GM18907 (cell line): ENCODE measurements at regions not wholly inside any gene's neighbourhood (a gene's known extent, or its start where the extent isn't known, plus 50 kb on each side); places are given as distances from the start of the nearest gene placed in this dataset.
"Not testable (repeated sequence)": the region's sequence is repeated elsewhere in the genome, so short reads cannot be mapped to it uniquely, and the experiment has no call there.

Experiments
- ATAC-seq: cut with Tn5 transposase; IDR thresholded peaks from one replicate; pipeline ENCODE4 v1.9.1; 2021; ENCODE audit warnings: mild to moderate bottlenecking, moderate library complexity; ENCODE audit not compliant: unreplicated experiment

GRCh38 chr1:34367954-34368353 is 191.2 kb downstream of the C1orf94 start:
- ATAC-seq = no peak

- ATAC-seq = no peak
Observed at GRCh38 chr1:34369701-34370455, 193.2 kb downstream of the C1orf94 start.

DNA sequence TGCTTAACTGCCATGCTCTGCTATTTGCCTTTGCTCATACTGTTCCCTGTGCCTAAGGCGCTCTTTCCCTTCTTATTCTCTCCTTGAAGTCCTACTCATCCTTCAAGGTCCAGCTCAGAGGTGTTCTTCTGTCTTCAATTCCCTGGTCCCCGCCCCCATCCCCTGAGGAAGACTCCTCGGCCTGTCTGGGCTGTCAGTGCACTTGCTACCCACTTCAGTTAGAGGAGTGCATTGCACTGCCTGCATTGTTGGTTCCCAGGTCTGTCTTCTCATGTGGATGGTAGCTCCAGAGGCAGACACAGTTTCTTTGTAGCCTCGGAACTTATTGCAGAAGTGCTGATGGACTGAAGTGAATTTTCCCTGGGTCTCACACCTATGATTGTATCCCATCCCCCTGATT is 194.0 kb downstream of the C1orf94 start:
- ATAC-seq = no peak

DNA sequence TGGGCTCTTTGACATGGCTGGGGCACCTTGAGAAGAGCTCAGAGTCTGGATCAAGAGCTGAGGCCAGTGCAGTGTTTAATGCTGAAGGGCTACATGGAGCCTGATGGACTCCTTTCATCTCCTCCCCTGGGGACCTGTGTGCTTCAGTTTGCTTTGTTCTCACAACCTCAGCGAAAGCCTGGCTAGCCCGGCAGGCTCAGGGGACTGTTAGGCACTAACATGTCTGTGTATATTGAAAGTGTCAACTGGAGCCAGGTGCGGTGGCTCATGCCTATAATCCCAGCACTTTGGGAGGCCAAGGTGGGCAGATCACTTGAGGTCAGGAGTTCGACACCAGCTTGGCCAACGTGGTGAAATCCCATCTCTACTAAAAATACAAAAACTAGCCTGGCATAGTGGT is 194.5 kb downstream of the C1orf94 start:
- not testable (repeated sequence) for ATAC-seq

DNA sequence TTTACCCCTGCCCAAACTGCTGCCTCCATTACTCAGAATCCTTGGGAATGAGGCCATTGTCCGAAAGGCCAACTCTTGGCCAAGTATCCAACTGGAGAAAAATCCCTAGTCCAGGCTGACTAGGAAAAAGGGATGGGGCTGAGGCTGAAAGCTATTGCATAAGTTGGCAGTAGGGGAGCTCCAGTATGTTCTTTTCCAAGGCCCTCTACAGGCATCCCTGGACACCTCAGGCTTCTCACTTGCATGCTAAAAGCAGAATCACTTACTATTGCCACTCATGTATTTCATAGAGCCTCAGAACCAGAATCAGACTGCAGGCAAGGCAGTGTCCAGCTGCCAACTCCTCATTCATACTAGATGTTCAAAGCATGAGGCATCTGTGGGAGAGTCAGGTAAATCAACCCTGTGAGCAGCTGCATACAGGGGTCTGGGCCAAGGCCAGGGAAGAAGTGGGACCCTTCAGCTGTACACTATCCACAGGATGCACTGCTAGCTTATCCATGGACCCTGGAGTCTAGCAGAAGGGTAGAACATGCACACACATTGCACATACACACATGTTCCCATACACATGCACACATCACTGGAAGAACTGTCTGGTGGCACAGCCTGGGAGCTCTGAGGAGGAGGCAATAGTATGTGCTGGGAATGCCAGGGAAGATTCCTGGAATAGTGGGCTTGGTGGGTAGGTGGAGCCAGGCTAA is 195.3 kb downstream of the C1orf94 start:
- no peak for ATAC-seq

- ATAC-seq = no peak
Observed at GRCh38 chr1:34372891-34373290, 196.2 kb downstream of the C1orf94 start.

GRCh38 chr1:34373912-34374311 is 197.2 kb downstream of the C1orf94 start:
- no peak for ATAC-seq

GRCh38 chr1:34376531-34376930 is 199.8 kb downstream of the C1orf94 start:
- no peak for ATAC-seq

- no peak for ATAC-seq
Observed at GRCh38 chr1:34378968-34379856, 202.5 kb downstream of the C1orf94 start.

DNA sequence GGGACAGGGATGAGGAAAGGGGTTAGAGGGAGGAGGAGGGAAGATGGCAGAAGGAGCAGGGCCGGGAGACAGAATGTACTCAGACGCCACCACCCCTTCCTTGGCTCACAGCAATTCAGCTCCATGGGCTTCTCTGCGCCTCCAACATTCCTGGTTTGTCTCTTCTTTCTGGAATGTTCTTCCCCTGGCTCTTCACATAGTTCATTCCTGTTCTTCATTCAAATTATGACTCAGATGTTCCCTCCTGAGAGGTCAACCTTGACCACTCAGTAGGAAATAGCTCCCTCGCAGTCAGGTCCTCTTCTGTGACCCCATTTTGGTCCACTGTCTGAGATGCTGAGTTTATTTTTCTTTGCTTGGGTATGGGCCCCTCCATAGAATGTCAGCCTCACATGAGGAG is 203.2 kb downstream of the C1orf94 start:
- ATAC-seq = no peak

- no peak for ATAC-seq
Observed at GRCh38 chr1:34380526-34381124, 203.9 kb downstream of the C1orf94 start.

- no peak for ATAC-seq
Observed at GRCh38 chr1:34389974-34390373, 213.3 kb downstream of the C1orf94 start.

DNA sequence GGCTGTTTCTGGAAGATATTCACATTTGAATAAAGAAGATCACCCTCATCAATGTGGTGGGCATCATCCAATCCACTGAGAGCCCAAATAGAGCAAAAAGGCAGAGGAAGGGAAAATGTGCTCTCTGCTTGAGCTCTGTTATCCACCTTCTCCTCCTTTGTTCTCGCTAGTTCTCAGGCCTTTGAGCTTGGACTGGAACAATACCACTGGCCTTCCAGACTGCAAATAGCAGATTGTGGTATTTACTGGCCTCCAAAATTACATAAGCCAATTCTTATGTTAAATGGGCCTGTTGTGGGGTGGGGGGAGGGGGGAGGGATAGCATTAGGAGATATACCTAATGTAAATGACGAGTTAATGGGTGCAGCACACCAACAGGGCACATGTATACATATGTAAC is 219.3 kb downstream of the C1orf94 start:
- ATAC-seq = no peak

- ATAC-seq = no peak
Observed at GRCh38 chr1:34398241-34398915, 221.7 kb downstream of the C1orf94 start.

DNA sequence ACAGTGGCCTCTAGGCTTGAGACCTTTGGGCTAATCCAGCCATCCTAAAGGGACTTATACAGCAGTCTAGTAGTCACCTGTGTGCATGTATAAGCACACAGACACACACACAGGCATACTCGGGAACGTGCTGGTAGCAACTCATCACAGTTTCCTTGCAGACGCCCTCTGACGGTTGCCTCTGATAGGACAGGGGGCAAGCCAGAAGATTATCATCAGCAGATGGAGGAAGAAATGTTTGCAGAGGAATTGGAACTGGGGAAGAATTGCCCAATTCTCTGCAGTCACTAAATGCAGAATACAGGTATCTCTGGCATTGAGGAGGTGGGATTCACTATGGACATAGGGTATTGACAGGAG is 222.2 kb downstream of the C1orf94 start:
- ATAC-seq = no peak

DNA sequence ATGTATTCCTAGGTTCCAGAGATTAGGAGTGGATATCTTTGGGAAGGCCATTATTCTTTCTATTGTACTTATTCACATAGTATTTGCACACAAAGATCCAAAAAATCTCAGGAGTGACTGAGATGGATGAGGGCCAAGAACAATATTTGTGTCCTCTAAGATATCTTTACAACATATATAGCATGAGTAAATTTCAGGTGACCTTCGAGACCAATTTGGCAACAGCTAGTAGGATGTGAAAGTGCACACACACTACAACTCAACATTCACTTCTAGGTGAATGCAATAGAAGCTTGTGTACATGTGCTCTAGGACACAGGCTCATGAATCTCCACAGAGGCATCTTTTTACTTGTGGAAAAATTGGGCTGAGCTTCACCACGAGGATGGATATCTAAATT is 224.0 kb downstream of the C1orf94 start:
- no peak for ATAC-seq

GRCh38 chr1:34403156-34403555 is 226.4 kb downstream of the C1orf94 start:
- no peak for ATAC-seq

DNA sequence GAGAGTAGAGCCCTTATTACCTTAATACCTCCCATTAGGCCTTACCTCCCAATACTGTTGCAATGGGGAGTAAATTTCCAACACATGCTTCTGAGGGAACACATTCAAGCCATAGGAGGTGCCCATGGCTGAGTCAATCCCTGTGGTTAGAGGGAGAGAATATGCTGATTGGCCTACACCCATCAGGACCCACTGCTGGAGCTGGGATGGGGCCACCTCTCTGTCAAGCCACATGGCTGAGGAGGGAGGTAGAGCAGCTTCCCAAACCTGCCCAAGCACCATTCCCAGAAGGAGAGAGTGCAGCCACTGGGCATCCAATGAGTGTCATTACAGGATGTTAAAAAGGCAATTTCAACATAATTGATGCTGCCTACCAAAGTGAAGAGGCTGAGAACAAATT is 228.1 kb downstream of the C1orf94 start:
- no peak for ATAC-seq

GRCh38 chr1:34405266-34405959 is 228.7 kb downstream of the C1orf94 start:
- no peak for ATAC-seq

- ATAC-seq = no peak
Observed at GRCh38 chr1:34406377-34406776, 229.7 kb downstream of the C1orf94 start.
